ENCODE measurements at regions not wholly inside any gene's neighbourhood (a gene's known extent, or its start where the extent isn't known, plus 50 kb on each side); places are given as distances from the start of the nearest gene placed in this dataset.
A peak's percentile ranks its signal among the peaks of the same experiment; 100 is the strongest.

GRCh38 chr2:113838277-113838676 lies 51.6 kb upstream of the ACTR3 start (continued):
- TF ChIP-seq TFE3 (CRISPR knock-in tag; IDR thresholded peaks at IDR 0.05) (no peak), KHSRP (IDR thresholded peaks at IDR 0.05) (no peak)
- TF ChIP-seq, protein P1, sequence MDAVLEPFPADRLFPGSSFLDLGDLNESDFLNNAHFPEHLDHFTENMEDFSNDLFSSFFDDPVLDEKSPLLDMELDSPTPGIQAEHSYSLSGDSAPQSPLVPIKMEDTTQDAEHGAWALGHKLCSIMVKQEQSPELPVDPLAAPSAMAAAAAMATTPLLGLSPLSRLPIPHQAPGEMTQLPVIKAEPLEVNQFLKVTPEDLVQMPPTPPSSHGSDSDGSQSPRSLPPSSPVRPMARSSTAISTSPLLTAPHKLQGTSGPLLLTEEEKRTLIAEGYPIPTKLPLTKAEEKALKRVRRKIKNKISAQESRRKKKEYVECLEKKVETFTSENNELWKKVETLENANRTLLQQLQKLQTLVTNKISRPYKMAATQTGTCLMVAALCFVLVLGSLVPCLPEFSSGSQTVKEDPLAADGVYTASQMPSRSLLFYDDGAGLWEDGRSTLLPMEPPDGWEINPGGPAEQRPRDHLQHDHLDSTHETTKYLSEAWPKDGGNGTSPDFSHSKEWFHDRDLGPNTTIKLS (IDR thresholded peaks at IDR 0.05; ENCODE audit: borderline replicate concordance, low read depth), result no peak

DNA sequence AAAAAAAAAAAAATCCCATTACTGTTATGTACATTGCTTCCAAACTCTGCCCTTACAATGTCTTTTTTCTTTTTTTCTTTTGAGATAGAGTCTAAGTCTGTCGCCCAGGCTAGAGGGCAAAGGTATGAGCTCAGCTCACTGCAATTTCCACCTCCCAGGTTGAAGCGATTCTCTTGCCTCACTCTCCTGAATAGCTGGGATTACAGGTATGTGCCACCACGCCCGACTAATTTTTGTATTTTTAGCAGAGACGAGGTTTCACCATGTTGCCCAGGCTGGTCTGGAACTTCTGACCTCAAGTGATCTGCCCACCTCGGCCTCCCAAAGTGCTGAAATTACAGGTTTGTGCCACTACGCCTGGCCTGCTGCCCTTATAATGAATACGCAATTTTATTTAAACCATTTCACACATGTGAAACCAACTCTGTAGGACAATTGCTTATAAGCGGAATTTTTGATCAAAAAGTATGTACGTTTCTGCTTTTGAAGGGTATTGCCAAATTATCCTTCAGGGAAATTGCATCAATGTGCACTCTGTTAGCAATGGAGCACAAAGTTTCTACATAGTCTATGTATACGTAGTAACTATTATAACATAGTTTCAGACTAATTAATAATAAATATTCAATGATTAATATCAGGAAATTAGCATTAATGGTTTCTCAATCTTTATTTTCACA lies 55.7 kb upstream of the ACTR3 start:
- ChIA-PET POLR2A (no interaction called here), CTCF (ENCODE audit: low intra/inter-chr PET ratio) (no interaction called here)
- peak; percentile 39 for TF ChIP-seq PRDM10 (IDR thresholded peaks at IDR 0.05; ENCODE audit: partially characterized antibody)
- no peak for TF ChIP-seq NCOR1 (IDR thresholded peaks at IDR 0.05)
- H3K9ac ChIP-seq (ENCODE audit: insufficient read depth in 1 of 2, low read depth in 2 of 2, low read length in 2 of 2), result no peak overlapping the region
- BruUV-seq (replicated peaks), result no TSS peak
- peaks cover 0 to 7% of the 10 kb centered on the region in 2 experiments; a peak in 1 of 5 replicates for H3K4me1 ChIP-seq (replicated peaks in 1 of 2; ENCODE audit: control insufficient read depth in 2 of 2, insufficient read depth in 2 of 2, low read length in 2 of 2)
- ATAC-seq (no peak), FAIRE-seq (no peak), DNase-seq (ENCODE audit: extremely low read depth in 1 of 4, low spot score in 3 of 4) (no peak)
- no peaks in the 10 kb centered on the region for H4K20me1 ChIP-seq (replicated peaks; ENCODE audit: control insufficient read depth, insufficient read depth, low read length)
- H3K4me3 ChIP-seq, result no peak overlapping the region
- no peaks in the 10 kb centered on the region for H3K27me3 ChIP-seq (ENCODE audit: control insufficient read depth in 2 of 2, insufficient read depth in 2 of 2, low read length in 2 of 2)
- in situ Hi-C loops (cut with MboI) (no loop called here), intact Hi-C loops (cut with micrococcal nuclease) (no loop called here)
- 67% methylated on average over 11 of the region's 11 CpGs for WGBS (ENCODE audit: insufficient coverage, low coverage, missing lambda C conversion rate)
- no peaks in the 10 kb centered on the region for H3K9me3 ChIP-seq (replicated peaks; ENCODE audit: control insufficient read depth, insufficient read depth, low read depth, low read length)
- H3K4me2 ChIP-seq (ENCODE audit: insufficient read depth, low read length), result no peak overlapping the region
- H3K36me3 ChIP-seq (ENCODE audit: control insufficient read depth, insufficient read depth, low read length), result no peaks in the 10 kb centered on the region
- no peaks in the 10 kb centered on the region for H3K9me1 ChIP-seq (ENCODE audit: control insufficient read depth, insufficient read depth, low read length)
- no peak overlapping the region for H3K27ac ChIP-seq (ENCODE audit: extremely low read depth, low read depth, low read length)
- no peak overlapping the region for H2AFZ ChIP-seq (ENCODE audit: low read depth, low read length)
- no peaks in the 10 kb centered on the region for H3K79me2 ChIP-seq (ENCODE audit: control insufficient read depth, insufficient read depth, low read length)
